HepG2 (cell line): ENCODE measurements at regions not wholly inside any gene's neighbourhood (a gene's known extent, or its start where the extent isn't known, plus 50 kb on each side); places are given as distances from the start of the nearest gene placed in this dataset.

Source experiments
- ATAC-seq: fragments of 200-7000 bp; cut with Tn5 transposase; 3 replicates; pipeline ENCODE4 v1.9.1; 2020; ENCODE audit warnings: mild to moderate bottlenecking, moderate library complexity
- BruUV-seq: library from RNA; stranded (reverse); fragments of 400-500 nt; replicated peaks from 2 replicates; lab custom pipeline; 2021; lab: Mats Ljungman, UMichigan
- CTCF ChIA-PET: fragments of 300-600 bp; formaldehyde crosslinking; extraction: SDS; loops from one replicate; lab custom pipeline; 2021; ENCODE audit warnings: low total read pairs, inconsistent platforms, low intra/inter-chr PET ratio; lab: Yijun Ruan, JAX
- POLR2A ChIA-PET: fragments of 350-600 bp; sonication (Branson Sonifier 250); formaldehyde crosslinking; loops from one replicate; lab custom pipeline; 2020; ENCODE audit warnings: antibody characterized with exemption, inconsistent platforms; lab: Yijun Ruan, JAX
- DNase-seq: peaks from one replicate; pipeline ENCODE4 v3.0.0-alpha.2; 2015; ENCODE audit warnings: low spot score
- FAIRE-seq: peaks from 3 replicates; lab custom pipeline; 2011; peaks lifted over from hg19 to GRCh38; lab: Jason Lieb, UNC
- H2AFZ ChIP-seq: one replicate; pipeline ENCODE4 v1.6.1; 2011; ENCODE audit warnings: low read length, inconsistent platforms
- H3K27ac ChIP-seq: fragments of 300-600 bp; 3 replicates; pipeline ENCODE4 v1.8.0; 2011; ENCODE audit warnings: mixed run types, mild to moderate bottlenecking, mixed read lengths, low read length, inconsistent platforms; ENCODE audit not compliant: insufficient read depth; ENCODE audit errors: extremely low read length
- H3K27me3 ChIP-seq, 2 experiments: fragments of 200-600 bp in 1 of 2; 2 replicates in 1 of 2; 3 replicates in 1 of 2; pipeline versions ENCODE4 v1.6.0 to v1.8.0; 2011; ENCODE audit warnings: low read length in 2 of 2, mild to moderate bottlenecking in 2 of 2, moderate library complexity in 2 of 2, inconsistent platforms in 1 of 2; ENCODE audit not compliant: insufficient read depth in 2 of 2, control insufficient read depth in 1 of 2
- H3K36me3 ChIP-seq, 2 experiments: fragments of 200-600 bp in 1 of 2; replicated peaks in 1 of 2; 2 replicates in 1 of 2; 3 replicates in 1 of 2; pipeline versions ENCODE4 v1.5.1 to v1.8.0; 2011; ENCODE audit warnings: low read length in 2 of 2, inconsistent platforms in 1 of 2; ENCODE audit not compliant: insufficient read depth in 2 of 2, control insufficient read depth in 1 of 2
- H3K4me1 ChIP-seq: 2 replicates; pipeline ENCODE4 v1.5.1; 2012; ENCODE audit warnings: low read length, inconsistent platforms; ENCODE audit not compliant: insufficient read depth
- H3K4me2 ChIP-seq: 2 replicates; pipeline ENCODE4 v1.6.0; 2011; ENCODE audit warnings: low read depth, low read length, inconsistent platforms
- H3K4me3 ChIP-seq, 3 experiments: fragments of 200-600 bp in 1 of 3; sonication (generic), shearing (Covaris generic) in 1 of 3; replicated peaks in 1 of 3; 2 replicates each; pipeline ENCODE4 v1.5.1; 2011 to 2016; ENCODE audit warnings: low read length in 3 of 3, inconsistent platforms in 2 of 3, low read depth in 2 of 3, mild to moderate bottlenecking in 2 of 3, control low read depth in 1 of 3, mixed read lengths in 1 of 3; ENCODE audit not compliant: insufficient read depth in 1 of 3
- H3K79me2 ChIP-seq: one replicate; pipeline ENCODE4 v1.6.1; 2011; ENCODE audit warnings: low read length, inconsistent platforms; ENCODE audit not compliant: insufficient read depth
- H3K9ac ChIP-seq: 2 replicates; pipeline ENCODE4 v1.6.0; 2011; ENCODE audit warnings: mild to moderate bottlenecking, low read depth, low read length, inconsistent platforms; ENCODE audit not compliant: insufficient read depth
- H3K9me3 ChIP-seq: 2 replicates; pipeline ENCODE4 v1.5.1; 2012; ENCODE audit warnings: mild to moderate bottlenecking, low read length
- H4K20me1 ChIP-seq: 2 replicates; pipeline ENCODE4 v1.6.0; 2011; ENCODE audit warnings: inconsistent platforms, mild to moderate bottlenecking, low read length, moderate library complexity; ENCODE audit not compliant: insufficient read depth
- ATF3 ChIP-seq: sonication (generic); formaldehyde crosslinking; IDR thresholded peaks from 2 replicates; pipeline ENCODE4 v1.4.0; 2020; ENCODE audit warnings: missing genetic modification reagents
- CBX5 ChIP-seq: sonication (generic); formaldehyde crosslinking; IDR thresholded peaks from 2 replicates; pipeline ENCODE4 v1.4.0; 2020; ENCODE audit warnings: missing genetic modification reagents, borderline replicate concordance
- CEBPB ChIP-seq: IDR thresholded peaks from 2 replicates; pipeline ENCODE4 v1.6.1; 2011; ENCODE audit warnings: low read depth, low read length, improper control_type of control experiment, borderline replicate concordance
- MAFF ChIP-seq: IDR thresholded peaks from 2 replicates; pipeline ENCODE4 v1.6.1; 2011; ENCODE audit warnings: low read depth, low read length, improper control_type of control experiment
- MAFK ChIP-seq, 2 experiments: IDR thresholded peaks in 1 of 2; conservative IDR thresholded peaks in 1 of 2; 2 replicates each; pipeline ENCODE4 v1.6.1; 2011; ENCODE audit warnings: improper control_type of control experiment in 2 of 2, low read length in 2 of 2
- MEF2D ChIP-seq: sonication (generic); formaldehyde crosslinking; IDR thresholded peaks from 2 replicates; pipeline ENCODE4 v1.5.1; 2020; ENCODE audit warnings: mild to moderate bottlenecking, missing genetic modification reagents
- RERE ChIP-seq: IDR thresholded peaks from 2 replicates; pipeline ENCODE4 v1.6.1; 2016; ENCODE audit warnings: low read depth, missing genetic modification reagents, missing compliant biosample characterization
- RFXAP ChIP-seq: sonication (generic); formaldehyde crosslinking; IDR thresholded peaks from 2 replicates; pipeline ENCODE4 v1.4.0; 2020; ENCODE audit warnings: missing genetic modification reagents, borderline replicate concordance
- TAF1 ChIP-seq: sonication (generic); formaldehyde crosslinking; IDR thresholded peaks from 2 replicates; pipeline ENCODE4 v1.4.0; 2020; ENCODE audit warnings: missing genetic modification reagents
- ZSCAN21 ChIP-seq: sonication (generic); formaldehyde crosslinking; IDR thresholded peaks from 2 replicates; pipeline ENCODE4 v1.8.0; 2022; ENCODE audit warnings: mild to moderate bottlenecking, missing genetic modification reagents, moderate library complexity, borderline replicate concordance
- WGBS: methylation state at CpG from one replicate; pipeline ENCODE4 v1.1.6; 2017; ENCODE audit warnings: low lambda C conversion rate; 5-methylcytosine and 5-hydroxymethylcytosine counted together
- in situ Hi-C: cut with HindIII; loops from 2 replicates; pipeline ENCODE4 v1.10.0; 2017; ENCODE audit warnings: low pct_unique_long_range_greater_than_20kb; ENCODE audit not compliant: extremely low pct_ligation_motif_present
- intact Hi-C: fragments of 100-400 bp; cut with micrococcal nuclease; formaldehyde crosslinking; loops from one replicate; pipeline ENCODE4 v1.10.0; 2022; ENCODE audit not compliant: unreplicated experiment

- no peak for TF ChIP-seq RERE (CRISPR knock-in tag)
- TF ChIP-seq CBX5 (CRISPR knock-in tag) = no peak
- TF ChIP-seq ATF3 = no peak
- TF ChIP-seq CEBPB = no peak
- TF ChIP-seq TAF1 (CRISPR knock-in tag) = no peak
- no peak for TF ChIP-seq ZSCAN21
Measured at GRCh38 chr2:142270291-142270690, 139.5 kb upstream of the LRP1B start (continued).

GRCh38 chr2:142259356-142259755, 128.5 kb upstream of the LRP1B start:
- WGBS = 27% methylated on average over 5 of the region's 5 CpGs
- Histone ChIP-seq H3K4me1 (no peaks in the 10 kb centered on the region), H3K27me3 (no peaks in the 10 kb centered on the region), H2AFZ (no peak overlapping the region), H3K36me3 (no peaks in the 10 kb centered on the region), H3K9me3 (no peaks in the 10 kb centered on the region), H3K79me2 (no peaks in the 10 kb centered on the region), H3K27ac (no peak overlapping the region), H3K9ac (no peak overlapping the region), H3K4me2 (no peak overlapping the region), H4K20me1 (no peaks in the 10 kb centered on the region), H3K4me3 (no peak overlapping the region)
- ChIA-PET CTCF (no interaction called here), POLR2A (no interaction called here)
- in situ Hi-C loops = no loop called here
- ATAC-seq = no peak
- no TSS peak for BruUV-seq
- intact Hi-C loops = no loop called here
- TF ChIP-seq RFXAP (no peak), MAFF (peak; percentile 78), MAFK (conservative IDR thresholded peaks at IDR 0.05 in 1 of 2, IDR thresholded peaks at IDR 0.05 in 1 of 2; ENCODE audit: low read length in 2 of 2) (peak; percentile 84 to 88), MEF2D (CRISPR knock-in tag) (no peak)
- DNase-seq = no peak
- FAIRE-seq = no peak
